GM12873 (cell line): ENCODE measurements at regions not wholly inside any gene's neighbourhood (a gene's known extent, or its start where the extent isn't known, plus 50 kb on each side); places are given as distances from the start of the nearest gene placed in this dataset.
A peak's percentile ranks its signal among the peaks of the same experiment; 100 is the strongest.

Experiments
- TF ChIP-seq, protein P1 (sequence below): IDR thresholded peaks from 2 replicates; pipeline ENCODE4 v1.5.1; 2012; ENCODE audit warnings: low read depth, mild to moderate bottlenecking, moderate library complexity, low read length, control low read depth; ENCODE audit not compliant: insufficient read depth; ENCODE audit errors: missing control alignments

DNA sequence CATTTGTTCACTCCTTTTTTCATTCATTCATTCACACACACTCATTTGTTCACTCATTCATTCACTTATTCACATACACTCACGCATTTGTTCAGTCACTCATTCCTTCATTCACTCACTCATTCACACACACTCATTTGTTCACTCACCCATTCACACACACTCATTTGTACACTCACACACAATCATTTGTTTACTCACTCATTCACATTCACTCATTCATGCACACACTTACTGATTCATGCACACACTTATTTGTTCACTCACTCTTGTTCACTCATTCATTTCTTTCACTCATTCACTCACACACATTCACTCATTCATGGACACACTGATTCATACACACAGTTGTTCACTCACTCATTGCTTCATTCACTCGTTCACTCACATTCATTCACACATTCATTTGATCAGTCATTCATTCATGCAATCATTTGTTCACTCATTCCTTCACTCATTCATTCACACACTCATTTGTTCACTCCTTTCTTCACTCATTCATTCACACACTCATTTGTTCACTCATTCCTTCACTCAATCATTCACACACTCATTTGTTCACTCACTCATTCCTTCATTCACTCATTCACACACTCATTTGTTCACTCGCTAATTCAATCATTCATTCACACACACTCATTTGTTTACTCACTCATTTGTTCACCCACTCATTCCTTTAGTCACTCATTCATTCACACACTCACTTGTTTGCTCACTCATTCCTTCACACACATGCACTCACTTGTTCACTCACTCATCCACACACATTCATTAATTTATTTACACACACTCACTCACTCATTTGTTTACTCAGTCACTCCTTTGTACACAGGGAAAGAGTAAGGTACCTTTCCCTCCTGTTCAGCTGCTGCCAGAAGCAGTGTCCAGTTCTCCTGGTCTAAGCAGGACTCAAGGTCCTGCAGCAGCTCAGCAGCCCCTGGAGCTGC is 50.7 kb upstream of the BHLHE23 start:
- TF ChIP-seq, protein P1, sequence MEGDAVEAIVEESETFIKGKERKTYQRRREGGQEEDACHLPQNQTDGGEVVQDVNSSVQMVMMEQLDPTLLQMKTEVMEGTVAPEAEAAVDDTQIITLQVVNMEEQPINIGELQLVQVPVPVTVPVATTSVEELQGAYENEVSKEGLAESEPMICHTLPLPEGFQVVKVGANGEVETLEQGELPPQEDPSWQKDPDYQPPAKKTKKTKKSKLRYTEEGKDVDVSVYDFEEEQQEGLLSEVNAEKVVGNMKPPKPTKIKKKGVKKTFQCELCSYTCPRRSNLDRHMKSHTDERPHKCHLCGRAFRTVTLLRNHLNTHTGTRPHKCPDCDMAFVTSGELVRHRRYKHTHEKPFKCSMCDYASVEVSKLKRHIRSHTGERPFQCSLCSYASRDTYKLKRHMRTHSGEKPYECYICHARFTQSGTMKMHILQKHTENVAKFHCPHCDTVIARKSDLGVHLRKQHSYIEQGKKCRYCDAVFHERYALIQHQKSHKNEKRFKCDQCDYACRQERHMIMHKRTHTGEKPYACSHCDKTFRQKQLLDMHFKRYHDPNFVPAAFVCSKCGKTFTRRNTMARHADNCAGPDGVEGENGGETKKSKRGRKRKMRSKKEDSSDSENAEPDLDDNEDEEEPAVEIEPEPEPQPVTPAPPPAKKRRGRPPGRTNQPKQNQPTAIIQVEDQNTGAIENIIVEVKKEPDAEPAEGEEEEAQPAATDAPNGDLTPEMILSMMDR, result no peak

DNA sequence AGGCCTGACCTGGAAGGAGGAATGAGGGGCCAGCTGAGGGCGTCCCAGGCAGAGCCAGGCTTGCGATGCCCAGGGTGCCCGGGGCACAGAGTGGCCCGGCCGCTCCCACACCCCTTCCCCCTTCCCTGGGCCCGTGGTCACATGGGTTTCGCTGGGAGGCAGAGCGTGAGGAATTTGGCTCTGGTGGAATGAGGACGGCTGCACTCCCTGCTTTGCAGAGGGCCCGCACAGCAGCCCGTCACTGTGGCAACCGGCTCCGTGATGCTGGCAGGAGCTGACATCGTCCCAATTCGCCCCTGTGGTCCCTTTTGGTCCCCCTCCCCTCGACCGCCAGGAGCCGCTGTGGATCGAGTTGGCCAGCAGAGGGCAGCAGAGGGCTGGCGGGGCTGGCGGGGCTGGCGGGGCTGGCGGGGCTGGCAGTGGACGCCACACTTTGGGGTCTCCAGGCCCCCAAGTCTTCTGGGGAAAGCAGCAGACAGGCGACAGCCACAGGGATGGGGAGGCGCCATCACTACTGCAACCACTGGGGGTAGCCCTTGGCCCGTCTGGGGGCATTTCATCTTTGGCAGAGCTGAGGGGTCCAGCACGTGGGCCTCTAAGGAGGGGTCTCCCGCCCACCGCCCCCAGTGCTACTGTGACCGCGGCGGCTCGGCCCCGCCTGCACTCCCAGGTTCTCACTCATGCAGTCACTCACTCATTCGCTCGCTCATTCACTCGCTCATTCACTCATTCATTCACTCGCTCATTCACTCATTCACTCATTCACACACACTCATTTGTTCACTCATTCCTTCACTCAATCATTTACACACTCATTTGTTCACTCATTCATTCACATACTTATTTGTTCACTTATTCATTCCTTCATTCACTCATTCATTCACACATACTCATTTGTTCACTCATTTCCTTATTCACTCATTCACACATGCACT is 49.7 kb upstream of the BHLHE23 start:
- TF ChIP-seq, protein P1, result peak; percentile 71
